OCI-LY1 (cell line): ENCODE measurements at regions not wholly inside any gene's neighbourhood (a gene's known extent, or its start where the extent isn't known, plus 50 kb on each side); places are given as distances from the start of the nearest gene placed in this dataset.

Source experiments
- H2AFZ ChIP-seq: fragments of 200-600 bp; sonication (generic), shearing (Covaris generic); 2 replicates; pipeline ENCODE4 v1.6.0; 2014; ENCODE audit warnings: antibody characterized with exemption, mild to moderate bottlenecking, low read length
- H3F3A ChIP-seq: fragments of 200-600 bp; sonication (generic), shearing (Covaris generic); 2 replicates; pipeline ENCODE4 v1.6.0; 2014; ENCODE audit warnings: mild to moderate bottlenecking, antibody characterized with exemption, low read length, moderate library complexity; ENCODE audit not compliant: insufficient read depth
- H3K27ac ChIP-seq: fragments of 200-600 bp; sonication (generic); 2 replicates; pipeline ENCODE4 v1.5.1; 2014; ENCODE audit warnings: low read length, mixed run types, mild to moderate bottlenecking, low read depth; ENCODE audit not compliant: poor library complexity, severe bottlenecking
- H3K27me3 ChIP-seq: fragments of 200-600 bp; sonication (generic); 2 replicates; pipeline ENCODE4 v1.6.0; 2014; ENCODE audit warnings: antibody characterized with exemption, mild to moderate bottlenecking, low read length, moderate library complexity; ENCODE audit not compliant: insufficient read depth
- H3K36me3 ChIP-seq: fragments of 200-600 bp; sonication (generic); 2 replicates; pipeline ENCODE4 v1.6.1; 2014; ENCODE audit warnings: mild to moderate bottlenecking, antibody characterized with exemption, low read length, moderate library complexity, mixed read lengths; ENCODE audit not compliant: insufficient read depth
- H3K4me1 ChIP-seq: fragments of 200-600 bp; sonication (generic); 2 replicates; pipeline ENCODE4 v1.5.1; 2014; ENCODE audit warnings: mild to moderate bottlenecking, low read length, moderate library complexity; ENCODE audit not compliant: insufficient read depth, severe bottlenecking
- H3K4me2 ChIP-seq: fragments of 200-600 bp; sonication (generic), shearing (Covaris generic); 2 replicates; pipeline ENCODE4 v1.6.1; 2014; ENCODE audit warnings: low read length
- H3K4me3 ChIP-seq: fragments of 200-600 bp; sonication (generic); 2 replicates; pipeline ENCODE4 v1.5.1; 2014; ENCODE audit warnings: low read length, low read depth, mild to moderate bottlenecking, mixed read lengths; ENCODE audit not compliant: poor library complexity, severe bottlenecking
- H3K79me2 ChIP-seq: fragments of 200-600 bp; shearing (Covaris generic); 2 replicates; pipeline ENCODE4 v1.6.1; 2016; ENCODE audit warnings: mixed run types, low read length, mixed read lengths; ENCODE audit not compliant: insufficient read depth
- H3K9ac ChIP-seq: fragments of 200-600 bp; sonication (generic), shearing (Covaris generic); 2 replicates; pipeline ENCODE4 v1.6.1; 2014; ENCODE audit warnings: mild to moderate bottlenecking, low read length, mixed read lengths
- H3K9me2 ChIP-seq: fragments of 200-600 bp; sonication (generic), shearing (Covaris generic); 2 replicates; pipeline ENCODE4 v1.6.1; 2014; ENCODE audit warnings: low read depth, mild to moderate bottlenecking, low read length, mixed read lengths
- H3K9me3 ChIP-seq: fragments of 200-600 bp; shearing (Covaris generic); 2 replicates; pipeline ENCODE4 v1.6.1; 2014; ENCODE audit warnings: low read length, mixed read lengths
- H4K20me1 ChIP-seq: fragments of 200-600 bp; sonication (generic), shearing (Covaris generic); 2 replicates; pipeline ENCODE4 v1.6.0; 2016; ENCODE audit warnings: mild to moderate bottlenecking, low read length; ENCODE audit not compliant: insufficient read depth
- EZH2 ChIP-seq: fragments of 200-600 bp; sonication (generic), shearing (Covaris generic); IDR thresholded peaks from 2 replicates; pipeline ENCODE4 v1.8.0; 2017; ENCODE audit warnings: borderline replicate concordance, mixed run types, mild to moderate bottlenecking, antibody characterized with exemption, low read length, moderate library complexity, mixed read lengths
- TF ChIP-seq, protein P1 (sequence below): fragments of 200-600 bp; sonication (generic), shearing (Covaris generic); IDR thresholded peaks from 2 replicates; pipeline ENCODE4 v1.5.1; 2017; ENCODE audit warnings: mild to moderate bottlenecking, antibody characterized with exemption, low read length, moderate library complexity, mixed read lengths

DNA sequence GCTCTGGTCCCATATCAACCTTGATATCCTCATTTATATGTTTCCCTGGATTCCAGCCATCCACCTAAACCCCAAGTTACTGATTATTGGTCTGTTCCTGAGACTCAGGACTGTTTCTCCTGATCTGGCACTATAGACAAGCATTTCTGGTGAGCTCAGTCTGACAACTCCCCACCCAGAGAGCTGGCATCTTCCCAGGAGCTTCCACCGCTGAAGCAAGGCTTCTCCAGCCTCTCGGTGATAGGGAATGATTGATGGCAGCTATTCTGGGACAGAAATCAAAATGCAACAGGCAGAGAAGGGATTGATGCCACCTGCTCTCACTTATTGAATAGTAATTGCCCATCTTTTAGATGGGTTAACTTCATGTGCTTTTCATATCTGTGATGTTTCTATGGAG is 169.7 kb upstream of the GGTLC1 start:
- no peaks in the 10 kb centered on the region for H3K79me2 ChIP-seq
- H2AFZ ChIP-seq, result no peak overlapping the region
- no peaks in the 10 kb centered on the region for H3K4me1 ChIP-seq
- no peaks in the 10 kb centered on the region for H3F3A ChIP-seq
- H3K9ac ChIP-seq, result no peak overlapping the region
- H3K27ac ChIP-seq, result no peak overlapping the region
- H3K4me3 ChIP-seq, result no peak overlapping the region
- no peaks in the 10 kb centered on the region for H3K27me3 ChIP-seq
- no peaks in the 10 kb centered on the region for H4K20me1 ChIP-seq
- H3K9me3 ChIP-seq, result no peaks in the 10 kb centered on the region
- no peaks in the 10 kb centered on the region for H3K9me2 ChIP-seq
- TF ChIP-seq EZH2, result no peak
- TF ChIP-seq, protein P1, sequence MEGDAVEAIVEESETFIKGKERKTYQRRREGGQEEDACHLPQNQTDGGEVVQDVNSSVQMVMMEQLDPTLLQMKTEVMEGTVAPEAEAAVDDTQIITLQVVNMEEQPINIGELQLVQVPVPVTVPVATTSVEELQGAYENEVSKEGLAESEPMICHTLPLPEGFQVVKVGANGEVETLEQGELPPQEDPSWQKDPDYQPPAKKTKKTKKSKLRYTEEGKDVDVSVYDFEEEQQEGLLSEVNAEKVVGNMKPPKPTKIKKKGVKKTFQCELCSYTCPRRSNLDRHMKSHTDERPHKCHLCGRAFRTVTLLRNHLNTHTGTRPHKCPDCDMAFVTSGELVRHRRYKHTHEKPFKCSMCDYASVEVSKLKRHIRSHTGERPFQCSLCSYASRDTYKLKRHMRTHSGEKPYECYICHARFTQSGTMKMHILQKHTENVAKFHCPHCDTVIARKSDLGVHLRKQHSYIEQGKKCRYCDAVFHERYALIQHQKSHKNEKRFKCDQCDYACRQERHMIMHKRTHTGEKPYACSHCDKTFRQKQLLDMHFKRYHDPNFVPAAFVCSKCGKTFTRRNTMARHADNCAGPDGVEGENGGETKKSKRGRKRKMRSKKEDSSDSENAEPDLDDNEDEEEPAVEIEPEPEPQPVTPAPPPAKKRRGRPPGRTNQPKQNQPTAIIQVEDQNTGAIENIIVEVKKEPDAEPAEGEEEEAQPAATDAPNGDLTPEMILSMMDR, result no peak
- no peaks in the 10 kb centered on the region for H3K36me3 ChIP-seq
- no peak overlapping the region for H3K4me2 ChIP-seq

DNA sequence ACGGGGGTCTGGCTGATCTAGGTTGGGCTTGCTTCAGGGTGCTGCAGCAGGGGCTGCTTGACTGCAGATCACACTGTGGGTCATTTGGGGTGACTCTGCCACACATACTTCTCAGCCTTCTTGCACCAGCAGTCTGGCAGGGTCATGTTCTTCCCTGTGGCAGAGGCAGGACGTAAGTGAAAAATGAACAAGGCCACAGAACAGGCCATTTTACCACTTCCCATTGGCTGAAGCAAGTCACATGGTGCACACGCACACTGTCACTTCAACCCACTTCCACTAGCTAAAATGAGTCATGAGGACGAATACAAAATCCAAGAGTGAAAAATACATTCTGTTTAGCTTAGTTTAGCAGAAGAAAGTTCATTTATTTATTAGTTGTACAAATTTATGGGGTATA is 168.6 kb upstream of the GGTLC1 start:
- H3K27me3 ChIP-seq, result no peaks in the 10 kb centered on the region
- no peak for TF ChIP-seq EZH2
- TF ChIP-seq, protein P1, result no peak
- no peaks in the 10 kb centered on the region for H3K9me3 ChIP-seq
- H3K79me2 ChIP-seq, result no peaks in the 10 kb centered on the region
- no peaks in the 10 kb centered on the region for H4K20me1 ChIP-seq
- no peaks in the 10 kb centered on the region for H3K36me3 ChIP-seq
- no peak overlapping the region for H3K4me2 ChIP-seq
- no peaks in the 10 kb centered on the region for H3F3A ChIP-seq
- no peaks in the 10 kb centered on the region for H3K9me2 ChIP-seq
- H2AFZ ChIP-seq, result no peak overlapping the region
- H3K4me1 ChIP-seq, result no peaks in the 10 kb centered on the region
- H3K4me3 ChIP-seq, result no peak overlapping the region
- no peak overlapping the region for H3K9ac ChIP-seq
- H3K27ac ChIP-seq, result no peak overlapping the region

DNA sequence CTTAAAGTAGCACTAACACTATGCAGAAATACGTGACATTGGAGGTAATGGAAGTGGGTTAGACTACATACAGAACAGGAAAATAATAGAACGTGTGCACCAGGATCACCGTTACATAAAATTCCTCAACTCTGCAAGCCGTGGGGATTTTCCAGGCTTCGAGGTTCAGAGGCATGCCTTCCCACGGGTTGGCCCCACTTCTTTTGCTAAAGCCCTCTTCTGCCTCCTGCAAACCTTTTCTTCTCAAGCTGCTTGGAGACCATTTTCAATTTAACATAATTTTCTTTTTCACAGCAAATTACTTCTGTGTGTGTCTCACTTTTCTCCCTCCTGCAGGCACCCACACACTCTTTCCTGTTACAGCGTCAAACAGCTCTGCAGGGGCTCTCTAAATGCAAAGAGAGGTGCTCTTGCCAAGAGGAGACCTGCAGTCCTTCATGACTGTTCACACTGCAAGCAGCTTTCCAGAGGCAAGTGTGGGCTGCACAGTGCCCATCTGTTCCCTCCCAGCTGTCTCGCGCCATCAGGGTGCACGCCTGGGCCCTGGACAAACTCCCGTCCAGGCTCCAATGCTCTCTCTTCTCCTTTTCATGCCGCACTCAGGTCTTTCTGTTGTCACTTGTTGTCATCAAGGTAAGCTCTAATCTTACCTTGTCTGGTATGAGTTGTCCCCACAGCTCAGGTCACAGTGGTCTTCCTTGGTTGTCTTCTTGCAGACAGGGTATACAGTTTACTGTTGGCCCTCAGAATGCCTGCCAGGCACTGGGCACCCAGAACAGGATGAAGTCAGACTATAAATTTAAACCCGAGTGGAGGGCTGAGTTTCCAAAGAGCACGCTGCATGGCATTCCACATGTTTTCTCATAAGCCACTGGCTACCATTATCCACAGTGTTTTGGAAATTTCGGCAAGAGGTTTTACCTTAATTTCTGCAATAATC is 164.8 kb upstream of the GGTLC1 start:
- Histone ChIP-seq H3K27ac (no peak overlapping the region), H3F3A (no peaks in the 10 kb centered on the region), H3K79me2 (no peaks in the 10 kb centered on the region), H3K27me3 (no peaks in the 10 kb centered on the region), H3K4me2 (no peak overlapping the region), H3K9me2 (no peaks in the 10 kb centered on the region), H4K20me1 (no peaks in the 10 kb centered on the region), H3K4me3 (no peak overlapping the region), H3K4me1 (no peaks in the 10 kb centered on the region), H3K36me3 (no peaks in the 10 kb centered on the region), H3K9ac (no peak overlapping the region), H3K9me3 (no peaks in the 10 kb centered on the region), H2AFZ (no peak overlapping the region)
- no peak for TF ChIP-seq EZH2
- TF ChIP-seq, protein P1, result no peak
